ENCODE measurements at regions not wholly inside any gene's neighbourhood (a gene's known extent, or its start where the extent isn't known, plus 50 kb on each side); places are given as distances from the start of the nearest gene placed in this dataset.

GRCh38 chr11:104325093-104325492, 161.1 kb upstream of the PDGFD start:
- H3K27ac ChIP-seq (ENCODE audit: low read length), result no peak overlapping the region
- no peaks in the 10 kb centered on the region for H4K20me1 ChIP-seq (ENCODE audit: insufficient read depth, low read length)
- H3K9me3 ChIP-seq (ENCODE audit: insufficient read depth, low read length, severe bottlenecking), result no peaks in the 10 kb centered on the region
- ATAC-seq (ENCODE audit: insufficient read depth, low read depth) (no peak), DNase-seq (no peak)
- TF ChIP-seq EZH2 (IDR thresholded peaks at IDR 0.05; ENCODE audit: borderline replicate concordance, low read depth, low read length, severe bottlenecking) (no peak), CTCF (IDR thresholded peaks at IDR 0.05; ENCODE audit: borderline replicate concordance, extremely low read depth, low read length, poor library complexity, severe bottlenecking) (no peak)
- no peak overlapping the region for H2AFZ ChIP-seq (ENCODE audit: low read depth, low read length)
- no peaks in the 10 kb centered on the region for H3K4me1 ChIP-seq (ENCODE audit: insufficient read depth, low read length)
- H3K4me3 ChIP-seq (ENCODE audit: low read depth in 1 of 2, low read length in 2 of 2), result no peak overlapping the region
- no peaks in the 10 kb centered on the region for H3K36me3 ChIP-seq (ENCODE audit: insufficient read depth, low read length)
- H3K79me2 ChIP-seq (ENCODE audit: insufficient read depth, low read length), result no peaks in the 10 kb centered on the region
- H3K9ac ChIP-seq (ENCODE audit: low read depth, low read length), result no peak overlapping the region
- H3K27me3 ChIP-seq (ENCODE audit: insufficient read depth, low read length, poor library complexity), result no peaks in the 10 kb centered on the region
- H3K4me2 ChIP-seq (ENCODE audit: insufficient read depth, low read length), result no peak overlapping the region

- H4K20me1 ChIP-seq (ENCODE audit: insufficient read depth, low read length), result no peaks in the 10 kb centered on the region
- DNase-seq (no peak), ATAC-seq (ENCODE audit: insufficient read depth, low read depth) (no peak)
- no peak for TF ChIP-seq CTCF (IDR thresholded peaks at IDR 0.05; ENCODE audit: borderline replicate concordance, extremely low read depth, low read length, poor library complexity, severe bottlenecking)
- no peak for TF ChIP-seq EZH2 (IDR thresholded peaks at IDR 0.05; ENCODE audit: borderline replicate concordance, low read depth, low read length, severe bottlenecking)
- no peaks in the 10 kb centered on the region for H3K4me1 ChIP-seq (ENCODE audit: insufficient read depth, low read length)
- no peak overlapping the region for H2AFZ ChIP-seq (ENCODE audit: low read depth, low read length)
- no peak overlapping the region for H3K4me3 ChIP-seq (ENCODE audit: low read depth in 1 of 2, low read length in 2 of 2)
- no peak overlapping the region for H3K9ac ChIP-seq (ENCODE audit: low read depth, low read length)
- H3K4me2 ChIP-seq (ENCODE audit: insufficient read depth, low read length), result no peak overlapping the region
- H3K9me3 ChIP-seq (ENCODE audit: insufficient read depth, low read length, severe bottlenecking), result no peaks in the 10 kb centered on the region
- H3K79me2 ChIP-seq (ENCODE audit: insufficient read depth, low read length), result no peaks in the 10 kb centered on the region
- H3K27ac ChIP-seq (ENCODE audit: low read length), result no peak overlapping the region
- no peaks in the 10 kb centered on the region for H3K36me3 ChIP-seq (ENCODE audit: insufficient read depth, low read length)
- H3K27me3 ChIP-seq (ENCODE audit: insufficient read depth, low read length, poor library complexity), result no peaks in the 10 kb centered on the region
Observed at GRCh38 chr11:104324276-104324675, 160.3 kb upstream of the PDGFD start.

- Histone ChIP-seq H3K36me3 (ENCODE audit: insufficient read depth, low read length) (no peaks in the 10 kb centered on the region), H3K9ac (ENCODE audit: low read depth, low read length) (no peak overlapping the region), H3K4me3 (ENCODE audit: low read depth in 1 of 2, low read length in 2 of 2) (no peak overlapping the region), H3K4me1 (ENCODE audit: insufficient read depth, low read length) (no peaks in the 10 kb centered on the region), H3K27me3 (ENCODE audit: insufficient read depth, low read length, poor library complexity) (no peaks in the 10 kb centered on the region), H3K9me3 (ENCODE audit: insufficient read depth, low read length, severe bottlenecking) (no peaks in the 10 kb centered on the region), H2AFZ (ENCODE audit: low read depth, low read length) (no peak overlapping the region), H3K27ac (ENCODE audit: low read length) (no peak overlapping the region), H3K79me2 (ENCODE audit: insufficient read depth, low read length) (no peaks in the 10 kb centered on the region), H3K4me2 (ENCODE audit: insufficient read depth, low read length) (no peak overlapping the region), H4K20me1 (ENCODE audit: insufficient read depth, low read length) (no peaks in the 10 kb centered on the region)
- no peak for DNase-seq
- TF ChIP-seq CTCF (IDR thresholded peaks at IDR 0.05; ENCODE audit: borderline replicate concordance, extremely low read depth, low read length, poor library complexity, severe bottlenecking) (no peak), EZH2 (IDR thresholded peaks at IDR 0.05; ENCODE audit: borderline replicate concordance, low read depth, low read length, severe bottlenecking) (no peak)
- no peak for ATAC-seq (ENCODE audit: insufficient read depth, low read depth)
Observed at GRCh38 chr11:104323841-104324240, 159.9 kb upstream of the PDGFD start.

- H3K4me2 ChIP-seq (ENCODE audit: insufficient read depth, low read length), result no peak overlapping the region
- H2AFZ ChIP-seq (ENCODE audit: low read depth, low read length), result no peak overlapping the region
- no peak overlapping the region for H3K9ac ChIP-seq (ENCODE audit: low read depth, low read length)
- H3K27ac ChIP-seq (ENCODE audit: low read length), result no peak overlapping the region
- no peaks in the 10 kb centered on the region for H3K36me3 ChIP-seq (ENCODE audit: insufficient read depth, low read length)
- H3K27me3 ChIP-seq (ENCODE audit: insufficient read depth, low read length, poor library complexity), result no peaks in the 10 kb centered on the region
- H4K20me1 ChIP-seq (ENCODE audit: insufficient read depth, low read length), result no peaks in the 10 kb centered on the region
- ATAC-seq (ENCODE audit: insufficient read depth, low read depth) (no peak), DNase-seq (no peak)
- H3K4me3 ChIP-seq (ENCODE audit: low read depth in 1 of 2, low read length in 2 of 2), result no peak overlapping the region
- no peaks in the 10 kb centered on the region for H3K9me3 ChIP-seq (ENCODE audit: insufficient read depth, low read length, severe bottlenecking)
- H3K4me1 ChIP-seq (ENCODE audit: insufficient read depth, low read length), result no peaks in the 10 kb centered on the region
- TF ChIP-seq EZH2 (IDR thresholded peaks at IDR 0.05; ENCODE audit: borderline replicate concordance, low read depth, low read length, severe bottlenecking) (no peak), CTCF (IDR thresholded peaks at IDR 0.05; ENCODE audit: borderline replicate concordance, extremely low read depth, low read length, poor library complexity, severe bottlenecking) (no peak)
- H3K79me2 ChIP-seq (ENCODE audit: insufficient read depth, low read length), result no peaks in the 10 kb centered on the region
Observed at GRCh38 chr11:104322696-104323095, 158.7 kb upstream of the PDGFD start.

All from DND-41 (cell line).